GM19438 (cell line): ENCODE measurements at regions not wholly inside any gene's neighbourhood (a gene's known extent, or its start where the extent isn't known, plus 50 kb on each side); places are given as distances from the start of the nearest gene placed in this dataset.

Experiments
- ATAC-seq: cut with Tn5 transposase; IDR thresholded peaks from one replicate; pipeline ENCODE4 v1.9.1; 2021; ENCODE audit warnings: low read depth; ENCODE audit not compliant: unreplicated experiment

DNA sequence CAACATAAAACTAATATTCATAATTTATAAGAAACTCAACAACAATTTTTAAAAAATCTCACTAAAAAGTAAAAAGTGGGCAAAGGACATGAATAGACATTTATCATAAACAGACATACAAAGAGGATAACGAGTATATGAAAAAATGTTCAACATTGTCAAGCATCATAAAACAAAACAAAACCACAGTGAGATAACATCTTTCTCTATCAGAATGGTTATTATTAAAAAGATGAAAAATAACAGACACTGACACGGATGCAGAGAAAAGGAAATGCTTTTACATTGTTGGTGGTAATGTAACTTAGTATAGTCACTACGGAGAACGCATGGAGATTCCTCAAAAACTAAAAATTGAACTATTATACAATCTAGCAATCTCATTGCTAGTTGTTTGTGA, 813.0 kb downstream of the LUZP2 start:
- no peak for ATAC-seq

DNA sequence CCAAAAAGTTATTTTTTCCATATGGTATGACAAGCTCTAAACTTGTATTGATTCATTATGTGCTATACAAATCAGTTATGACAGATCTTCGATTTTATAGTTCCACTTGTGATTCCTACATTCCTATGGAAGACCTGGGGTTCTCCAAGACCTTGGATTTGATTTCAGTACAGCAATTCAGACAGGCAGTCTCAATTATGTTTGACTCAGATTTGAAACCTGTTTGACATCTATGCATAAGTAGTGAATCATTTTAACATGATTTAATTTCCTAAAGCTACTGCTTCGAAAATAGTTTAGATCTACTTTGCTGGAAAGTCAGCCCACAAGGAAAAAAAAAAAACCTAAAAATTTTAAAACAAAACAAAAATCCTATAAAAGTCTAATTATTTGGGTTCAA, 820.4 kb downstream of the LUZP2 start:
- ATAC-seq = no peak

DNA sequence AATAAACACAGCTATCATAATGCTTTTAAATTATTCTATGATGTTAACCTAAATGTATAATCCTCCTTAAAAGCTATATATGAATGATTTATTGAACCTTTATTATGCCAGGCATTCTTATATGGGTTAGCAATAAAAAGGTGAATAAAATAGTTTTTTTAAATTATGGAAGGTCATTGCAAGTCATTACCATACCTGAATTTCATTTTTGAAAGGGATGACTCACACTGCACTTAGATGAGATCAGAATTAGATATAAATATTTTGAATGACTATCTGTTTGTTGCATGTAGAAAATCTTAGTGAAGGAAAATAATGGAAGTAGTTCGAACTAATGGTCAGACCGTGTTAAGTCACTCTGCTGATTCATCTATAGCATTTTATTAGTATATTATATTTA, 822.3 kb downstream of the LUZP2 start:
- no peak for ATAC-seq

GRCh38 chr11:25327656-25328055, 830.8 kb downstream of the LUZP2 start:
- no peak for ATAC-seq

DNA sequence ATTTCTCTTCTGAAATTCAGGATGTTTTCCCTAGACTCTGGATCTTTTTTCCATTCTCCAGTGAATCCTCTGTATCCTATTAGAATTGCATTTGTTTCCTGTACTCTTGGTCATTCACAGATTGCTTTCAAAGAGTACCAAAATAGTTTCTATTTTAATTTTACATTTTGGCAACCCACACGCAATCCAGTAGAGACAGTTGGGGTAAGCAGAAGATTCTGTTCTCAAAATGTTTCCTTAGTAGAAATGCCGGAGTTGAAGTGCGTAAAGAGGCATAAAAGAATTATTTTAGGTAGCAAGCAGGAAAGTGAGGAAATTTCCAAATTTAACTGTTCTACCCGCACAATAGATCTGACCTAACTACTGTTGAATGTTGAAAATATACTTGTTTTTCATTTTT, 842.4 kb downstream of the LUZP2 start:
- ATAC-seq = no peak

- no peak for ATAC-seq
Observed at GRCh38 chr11:25349537-25349936, 852.7 kb downstream of the LUZP2 start.

GRCh38 chr11:25350899-25351803, 854.3 kb downstream of the LUZP2 start:
- ATAC-seq = no peak

GRCh38 chr11:25357133-25357532, 860.3 kb downstream of the LUZP2 start:
- ATAC-seq = no peak

GRCh38 chr11:25377466-25377865, 880.6 kb downstream of the LUZP2 start:
- ATAC-seq = no peak

DNA sequence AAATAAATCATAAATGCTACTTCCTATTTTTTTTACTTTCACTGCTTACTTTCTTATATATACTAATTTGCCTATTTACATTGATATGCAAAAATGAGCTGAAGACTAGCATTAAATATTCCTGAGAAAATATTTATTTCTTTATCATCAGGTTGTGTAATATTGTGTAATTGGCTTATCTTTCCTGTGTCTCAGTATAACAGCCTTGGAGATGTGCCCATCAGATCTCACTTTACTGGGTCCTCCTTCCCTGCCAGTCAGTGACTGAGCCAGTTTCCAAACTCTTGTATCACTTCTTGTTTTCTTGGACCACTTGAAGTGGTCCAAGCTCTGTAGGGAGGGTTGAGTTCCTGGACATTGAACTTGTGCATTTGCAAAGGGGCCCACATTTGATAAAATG, 900.0 kb downstream of the LUZP2 start:
- ATAC-seq = no peak

- ATAC-seq = no peak
Observed at GRCh38 chr11:25408146-25408545, 911.3 kb downstream of the LUZP2 start.

DNA sequence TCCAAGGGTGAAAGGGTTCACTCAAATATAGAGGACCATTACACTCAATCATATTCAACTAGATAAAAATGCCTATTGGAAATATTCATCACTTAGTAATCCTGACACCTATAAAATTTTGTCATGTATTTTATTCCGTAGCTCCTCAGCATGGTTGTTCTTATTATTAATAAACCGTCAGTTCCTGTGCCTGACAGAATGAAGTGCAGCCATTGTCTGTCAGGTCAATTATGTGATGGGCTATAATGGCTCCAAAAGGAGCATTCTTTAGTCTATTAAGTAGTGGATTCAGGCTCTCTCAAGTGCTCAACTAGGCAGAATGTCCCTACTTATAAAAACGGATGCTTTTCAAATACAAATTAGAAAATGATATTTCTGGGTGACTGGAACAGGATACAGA, 916.1 kb upstream of the ANO3 start:
- no peak for ATAC-seq

DNA sequence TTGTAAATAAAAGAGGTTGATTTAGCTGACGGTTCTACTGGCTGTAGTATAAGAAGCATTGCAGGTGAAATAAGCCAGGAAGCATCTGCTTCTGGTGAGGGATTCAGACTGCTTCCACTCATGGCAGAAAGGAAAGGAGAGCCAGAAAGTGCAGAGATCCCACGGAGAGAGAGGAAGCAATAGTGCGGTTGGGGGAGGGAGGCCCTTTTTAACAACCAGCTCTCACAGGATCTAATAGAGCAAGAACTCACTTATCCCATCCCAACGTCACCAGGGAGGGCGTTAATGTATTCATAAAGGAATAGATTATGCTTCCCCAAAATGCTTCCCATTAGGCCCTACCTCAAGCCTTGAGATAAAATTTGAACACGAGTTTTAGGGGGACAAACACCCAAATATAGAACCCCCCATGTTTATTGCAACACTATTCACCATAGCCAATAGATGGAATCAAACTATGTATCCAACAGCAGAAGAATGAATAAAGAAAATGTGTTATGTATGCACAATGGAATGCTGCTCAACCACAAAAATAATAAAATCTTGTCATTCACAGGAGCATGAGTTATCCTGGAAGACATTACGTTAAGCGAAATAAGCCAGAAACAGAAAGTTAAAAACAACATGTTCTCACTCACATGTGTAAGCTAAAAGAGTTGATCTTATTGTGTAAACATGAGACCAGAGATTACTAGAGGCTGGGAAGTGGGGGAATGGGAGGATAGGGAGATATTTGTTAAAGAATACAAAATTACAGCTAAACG, 908.3 kb upstream of the ANO3 start:
- no peak for ATAC-seq

DNA sequence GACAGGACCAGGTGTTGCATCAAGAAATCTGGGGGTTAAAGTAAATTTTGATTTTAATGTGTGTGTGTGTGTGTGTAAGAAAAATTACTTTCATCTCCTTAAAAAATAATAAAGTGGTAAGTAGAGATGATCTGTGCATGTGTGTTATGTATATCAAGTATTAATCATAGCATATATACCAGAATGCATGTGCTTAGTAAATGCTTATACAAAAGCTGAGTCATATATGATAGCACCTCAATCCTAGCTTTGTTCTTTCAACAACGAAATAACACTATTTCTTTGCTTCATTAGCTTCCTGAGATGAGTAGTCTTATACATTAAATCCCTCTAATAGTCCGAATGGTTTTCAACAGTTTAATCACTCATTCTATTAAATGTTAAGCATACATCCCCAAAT, 899.6 kb upstream of the ANO3 start:
- no peak for ATAC-seq

DNA sequence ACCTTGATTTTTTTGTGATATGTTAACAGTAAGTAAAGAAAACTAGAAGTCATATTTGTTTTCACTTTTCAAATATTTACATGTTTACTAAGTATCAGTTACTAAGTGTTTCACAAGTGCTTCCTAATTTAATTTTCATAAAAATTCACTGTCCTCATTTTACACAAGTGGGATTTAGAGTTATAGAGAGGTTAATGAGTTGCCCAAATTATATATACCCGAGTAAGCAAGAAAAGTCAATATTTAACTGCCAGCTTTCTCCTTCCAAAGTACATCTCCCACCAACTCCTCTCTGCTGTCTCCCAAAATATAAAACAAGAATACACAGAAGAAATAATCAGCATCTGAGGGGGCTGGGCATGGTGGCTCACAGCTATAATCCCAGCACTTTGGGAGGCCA, 896.7 kb upstream of the ANO3 start:
- ATAC-seq = no peak

GRCh38 chr11:25436326-25436725, 895.6 kb upstream of the ANO3 start:
- ATAC-seq = no peak

GRCh38 chr11:25441421-25441820, 890.5 kb upstream of the ANO3 start:
- ATAC-seq = no peak

- no peak for ATAC-seq
Observed at GRCh38 chr11:25449091-25449490, 882.8 kb upstream of the ANO3 start.

- no peak for ATAC-seq
Observed at GRCh38 chr11:25453471-25453870, 878.5 kb upstream of the ANO3 start.

DNA sequence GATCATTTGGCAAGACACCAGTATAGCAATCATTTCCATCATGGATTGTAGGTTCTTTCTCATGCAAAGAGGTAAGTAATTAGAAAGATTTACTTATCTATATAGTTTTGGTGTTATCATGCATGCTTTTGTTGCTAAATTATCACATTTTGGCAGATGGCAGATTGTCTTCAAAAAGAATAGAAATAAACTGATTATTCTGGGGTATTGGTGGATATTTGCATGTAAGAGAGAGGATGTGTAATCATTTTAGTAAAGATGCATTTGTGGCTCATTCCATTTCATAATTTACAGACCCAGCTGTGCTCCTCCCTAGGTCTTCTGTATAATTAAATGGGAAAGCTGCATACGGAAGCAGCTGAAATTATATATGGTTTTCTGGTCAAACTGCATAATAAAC, 875.7 kb upstream of the ANO3 start:
- no peak for ATAC-seq

GRCh38 chr11:25483915-25484635, 847.9 kb upstream of the ANO3 start:
- no peak for ATAC-seq
